OCI-LY3 (cell line): ENCODE measurements at regions not wholly inside any gene's neighbourhood (a gene's known extent, or its start where the extent isn't known, plus 50 kb on each side); places are given as distances from the start of the nearest gene placed in this dataset.

Source experiments
- H2AFZ ChIP-seq: fragments of 200-600, 300-600 bp; shearing (Covaris generic); 2 replicates; pipeline ENCODE4 v1.6.0; 2014; ENCODE audit warnings: antibody characterized with exemption, low read depth, low read length
- H3K27ac ChIP-seq: fragments of 200-600, 300-600 bp; sonication (generic); 2 replicates; pipeline ENCODE4 v1.5.1; 2014; ENCODE audit warnings: mild to moderate bottlenecking, low read length, moderate library complexity, mixed read lengths
- H3K27me3 ChIP-seq: fragments of 200-600, 300-600 bp; sonication (generic); 2 replicates; pipeline ENCODE4 v1.6.1; 2014; ENCODE audit warnings: low read depth, low read length, mixed read lengths
- H3K36me3 ChIP-seq: fragments of 200-600, 300-600 bp; sonication (generic); replicated peaks from 2 replicates; pipeline ENCODE3; 2014; ENCODE audit warnings: low read depth, low read length, mixed read lengths
- H3K4me1 ChIP-seq: fragments of 300-600, 200-600 bp; sonication (generic); 2 replicates; pipeline ENCODE4 v1.6.1; 2014; ENCODE audit warnings: low read length, mixed read lengths
- H3K4me2 ChIP-seq: fragments of 200-600, 300-600 bp; sonication (generic); 2 replicates; pipeline ENCODE4 v1.6.1; 2014; ENCODE audit warnings: low read length, mixed read lengths
- H3K4me3 ChIP-seq: fragments of 300-600, 200-600 bp; sonication (generic); 2 replicates; pipeline ENCODE4 v1.5.1; 2014; ENCODE audit warnings: antibody characterized with exemption, mild to moderate bottlenecking, low read length, moderate library complexity
- H3K79me2 ChIP-seq: fragments of 300-600, 200-600 bp; shearing (Covaris generic); 2 replicates; pipeline ENCODE4 v1.6.1; 2014; ENCODE audit warnings: mild to moderate bottlenecking, low read length, mixed read lengths
- H3K9ac ChIP-seq: fragments of 300-600, 200-600 bp; shearing (Covaris generic); 2 replicates; pipeline ENCODE4 v1.6.0; 2014; ENCODE audit warnings: mild to moderate bottlenecking, low read length, moderate library complexity
- H3K9me3 ChIP-seq: fragments of 200-600, 300-600 bp; shearing (Covaris generic); 2 replicates; pipeline ENCODE4 v1.6.1; 2014; ENCODE audit warnings: low read length, mixed read lengths; ENCODE audit not compliant: insufficient read depth
- H4K20me1 ChIP-seq: fragments of 200-600, 300-600 bp; sonication (generic); 2 replicates; pipeline ENCODE4 v1.6.1; 2016; ENCODE audit warnings: low read length, mixed read lengths; ENCODE audit not compliant: insufficient read depth
- EZH2phosphoT487 ChIP-seq: fragments of 200-600 bp; shearing (Covaris generic); IDR thresholded peaks from 2 replicates; pipeline ENCODE4 v1.6.1; 2018; ENCODE audit warnings: antibody characterized with exemption, mixed run types, low read depth
- TF ChIP-seq, protein P1 (sequence below): fragments of 200-600, 300-600 bp; sonication (generic); IDR thresholded peaks from 2 replicates; pipeline ENCODE4 v1.5.1; 2014; ENCODE audit warnings: antibody characterized with exemption, low read length, low read depth

DNA sequence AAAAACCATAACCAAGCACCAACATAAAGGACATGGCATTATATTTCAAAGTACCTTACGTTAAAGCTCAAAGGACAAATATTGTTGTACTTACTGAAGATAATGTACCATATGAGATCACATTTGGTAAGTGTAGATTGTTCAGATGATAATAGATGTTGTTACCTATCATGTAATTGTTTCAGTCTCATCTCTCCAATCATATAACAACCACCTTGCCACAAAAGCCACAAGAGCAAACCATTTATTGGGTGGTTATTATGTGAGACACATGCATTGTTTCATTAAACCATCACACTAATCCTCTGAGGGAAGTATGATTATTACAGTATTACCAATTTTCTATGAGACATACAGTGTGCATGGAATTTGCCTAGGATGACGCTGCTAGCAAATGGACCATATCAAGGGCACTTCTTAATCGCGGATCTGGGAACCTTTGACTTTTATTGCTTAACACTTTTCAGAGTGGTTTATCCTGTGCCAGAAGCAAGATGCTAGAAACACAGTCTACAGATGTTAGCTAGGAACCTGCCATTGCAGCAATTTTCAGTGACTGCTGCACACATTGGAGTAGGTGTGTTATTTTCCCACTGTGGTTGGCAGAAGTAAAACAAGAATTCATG is 149.8 kb upstream of the AKIRIN2 start:
- Histone ChIP-seq H3K9ac (no peak overlapping the region), H3K79me2 (no peaks in the 10 kb centered on the region), H3K4me1 (no peaks in the 10 kb centered on the region), H3K4me2 (no peak overlapping the region), H3K36me3 (no peaks in the 10 kb centered on the region), H4K20me1 (no peaks in the 10 kb centered on the region), H3K4me3 (no peak overlapping the region), H3K9me3 (no peaks in the 10 kb centered on the region), H3K27ac (no peak overlapping the region), H2AFZ (no peak overlapping the region), H3K27me3 (no peaks in the 10 kb centered on the region)
- no peak for TF ChIP-seq EZH2phosphoT487
- TF ChIP-seq, protein P1, sequence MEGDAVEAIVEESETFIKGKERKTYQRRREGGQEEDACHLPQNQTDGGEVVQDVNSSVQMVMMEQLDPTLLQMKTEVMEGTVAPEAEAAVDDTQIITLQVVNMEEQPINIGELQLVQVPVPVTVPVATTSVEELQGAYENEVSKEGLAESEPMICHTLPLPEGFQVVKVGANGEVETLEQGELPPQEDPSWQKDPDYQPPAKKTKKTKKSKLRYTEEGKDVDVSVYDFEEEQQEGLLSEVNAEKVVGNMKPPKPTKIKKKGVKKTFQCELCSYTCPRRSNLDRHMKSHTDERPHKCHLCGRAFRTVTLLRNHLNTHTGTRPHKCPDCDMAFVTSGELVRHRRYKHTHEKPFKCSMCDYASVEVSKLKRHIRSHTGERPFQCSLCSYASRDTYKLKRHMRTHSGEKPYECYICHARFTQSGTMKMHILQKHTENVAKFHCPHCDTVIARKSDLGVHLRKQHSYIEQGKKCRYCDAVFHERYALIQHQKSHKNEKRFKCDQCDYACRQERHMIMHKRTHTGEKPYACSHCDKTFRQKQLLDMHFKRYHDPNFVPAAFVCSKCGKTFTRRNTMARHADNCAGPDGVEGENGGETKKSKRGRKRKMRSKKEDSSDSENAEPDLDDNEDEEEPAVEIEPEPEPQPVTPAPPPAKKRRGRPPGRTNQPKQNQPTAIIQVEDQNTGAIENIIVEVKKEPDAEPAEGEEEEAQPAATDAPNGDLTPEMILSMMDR = no peak

GRCh38 chr6:87848616-87849015 is 146.6 kb upstream of the AKIRIN2 start:
- H2AFZ ChIP-seq = no peak overlapping the region

DNA sequence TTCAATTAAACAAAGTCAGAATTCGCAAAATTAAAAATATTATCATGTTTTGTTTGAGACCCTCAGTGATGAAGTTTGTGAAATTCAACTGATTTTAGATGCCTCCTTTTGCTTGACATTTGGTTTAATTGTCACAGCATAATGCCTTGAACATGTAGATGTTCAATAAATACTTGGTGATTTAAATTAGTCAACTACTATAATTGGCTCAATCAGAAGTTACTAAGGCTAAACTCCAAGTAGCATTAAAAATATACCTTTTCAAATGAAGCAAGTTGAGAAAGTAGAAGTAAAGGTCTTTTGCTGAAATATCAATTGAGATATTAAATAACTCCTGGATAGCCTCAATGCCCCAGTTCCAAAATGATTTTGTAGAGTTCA is 145.8 kb upstream of the AKIRIN2 start:
- Histone ChIP-seq H3K79me2 (no peaks in the 10 kb centered on the region), H3K27ac (no peak overlapping the region), H3K4me2 (no peak overlapping the region), H3K4me1 (no peaks in the 10 kb centered on the region), H3K9me3 (no peaks in the 10 kb centered on the region), H3K4me3 (no peak overlapping the region), H4K20me1 (no peaks in the 10 kb centered on the region), H3K36me3 (no peaks in the 10 kb centered on the region), H2AFZ (no peak overlapping the region), H3K27me3 (no peaks in the 10 kb centered on the region), H3K9ac (no peak overlapping the region)
- TF ChIP-seq, protein P1 = no peak
- no peak for TF ChIP-seq EZH2phosphoT487

More at GRCh38 chr6:87848616-87849015, 146.6 kb upstream of the AKIRIN2 start:
- Histone ChIP-seq H3K27me3 (no peaks in the 10 kb centered on the region), H3K36me3 (no peaks in the 10 kb centered on the region), H3K4me3 (no peak overlapping the region), H3K27ac (no peak overlapping the region), H3K4me2 (no peak overlapping the region), H3K4me1 (no peaks in the 10 kb centered on the region), H3K9me3 (no peaks in the 10 kb centered on the region), H4K20me1 (no peaks in the 10 kb centered on the region), H3K79me2 (no peaks in the 10 kb centered on the region), H3K9ac (no peak overlapping the region)
- no peak for TF ChIP-seq EZH2phosphoT487
- TF ChIP-seq, protein P1 = no peak

DNA sequence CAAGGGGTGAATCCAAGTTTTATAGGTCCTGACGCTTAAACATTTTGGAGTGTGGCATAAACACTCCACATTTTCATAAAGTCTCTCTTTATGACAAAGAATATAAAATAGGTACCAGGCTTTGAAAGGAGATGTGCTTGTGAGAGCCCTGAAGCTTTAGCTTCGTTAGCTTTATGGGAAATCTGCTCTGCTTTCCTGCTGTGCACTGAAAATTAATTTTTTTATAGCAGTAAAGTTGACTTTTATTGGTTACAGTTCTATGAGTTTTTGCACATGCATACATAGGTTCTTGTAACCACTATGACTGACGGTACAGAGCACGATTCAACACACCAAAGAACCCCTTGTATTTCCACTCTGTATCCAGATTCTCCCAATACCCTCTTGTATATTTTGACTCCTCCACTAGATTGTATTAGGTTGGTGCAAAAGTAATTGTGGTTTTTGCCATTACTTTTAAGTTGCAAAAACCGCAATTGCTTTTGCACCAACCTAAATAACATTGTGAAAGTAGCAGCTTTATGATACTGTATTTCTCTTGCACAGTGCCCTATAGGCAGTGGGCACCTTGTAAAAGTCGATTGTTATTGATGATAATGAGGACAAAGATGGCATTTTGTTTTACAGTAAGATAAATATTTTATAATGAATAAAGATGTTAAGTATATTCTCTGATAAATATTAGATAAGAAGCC is 145.2 kb upstream of the AKIRIN2 start:
- no peaks in the 10 kb centered on the region for H3K4me1 ChIP-seq
- no peak overlapping the region for H2AFZ ChIP-seq
- H3K36me3 ChIP-seq = no peaks in the 10 kb centered on the region
- no peaks in the 10 kb centered on the region for H3K9me3 ChIP-seq
- no peak for TF ChIP-seq EZH2phosphoT487
- TF ChIP-seq, protein P1 = no peak
- H3K4me2 ChIP-seq = no peak overlapping the region
- no peaks in the 10 kb centered on the region for H4K20me1 ChIP-seq
- no peaks in the 10 kb centered on the region for H3K79me2 ChIP-seq
- no peak overlapping the region for H3K4me3 ChIP-seq
- H3K27me3 ChIP-seq = no peaks in the 10 kb centered on the region
- no peak overlapping the region for H3K27ac ChIP-seq
- H3K9ac ChIP-seq = no peak overlapping the region
